GM12892 (cell line): ENCODE measurements at regions not wholly inside any gene's neighbourhood (a gene's known extent, or its start where the extent isn't known, plus 50 kb on each side); places are given as distances from the start of the nearest gene placed in this dataset.

ENCODE experiments used
- POLR2A ChIP-seq: IDR thresholded peaks from 2 replicates; pipeline ENCODE4 v1.6.1; 2011; ENCODE audit warnings: low read depth, low read length, control low read depth
- POLR2AphosphoS5 ChIP-seq: IDR thresholded peaks from 2 replicates; pipeline ENCODE4 v1.6.1; 2011; ENCODE audit warnings: low read depth, low read length, control low read depth
- TAF1 ChIP-seq: IDR thresholded peaks from 2 replicates; pipeline ENCODE4 v1.6.1; 2011; ENCODE audit warnings: low read depth, mild to moderate bottlenecking, control low read depth, low read length, borderline replicate concordance

GRCh38 chr4:177041356-177041755 is 248.6 kb upstream of the VEGFC start:
- TF ChIP-seq POLR2A (no peak), POLR2AphosphoS5 (no peak), TAF1 (no peak)
